NCI-H524 treated with DMSO at 0.1 percent for 48 hours (cell line): ENCODE measurements at regions not wholly inside any gene's neighbourhood (a gene's known extent, or its start where the extent isn't known, plus 50 kb on each side); places are given as distances from the start of the nearest gene placed in this dataset.
"Not testable (repeated sequence)": the region's sequence is repeated elsewhere in the genome, so short reads cannot be mapped to it uniquely, and the experiment has no call there.

Experiments
- DNase-seq: peaks from one replicate; lab custom pipeline; 2025; lab: John Stamatoyannopoulos, UW

- no peak for DNase-seq
Observed at GRCh38 chr7:25454562-25455041, 226.3 kb upstream of the NPVF start.

- no peak for DNase-seq
Observed at GRCh38 chr7:25455683-25456251, 227.5 kb upstream of the NPVF start.

- DNase-seq = no peak
Observed at GRCh38 chr7:25456467-25457171, 228.3 kb upstream of the NPVF start.

- DNase-seq = no peak
Observed at GRCh38 chr7:25459057-25459456, 230.8 kb upstream of the NPVF start.

GRCh38 chr7:25460433-25460832, 232.1 kb upstream of the NPVF start:
- no peak for DNase-seq

GRCh38 chr7:25469669-25470068, 241.4 kb upstream of the NPVF start:
- no peak for DNase-seq

- DNase-seq = no peak
Observed at GRCh38 chr7:25476863-25477499, 248.7 kb upstream of the NPVF start.

- not testable (repeated sequence) for DNase-seq
Observed at GRCh38 chr7:25478221-25478620, 249.9 kb upstream of the NPVF start.

GRCh38 chr7:25478925-25479324, 250.6 kb upstream of the NPVF start:
- DNase-seq = no peak

- no peak for DNase-seq
Observed at GRCh38 chr7:25481891-25482290, 253.6 kb upstream of the NPVF start.

GRCh38 chr7:25482631-25483030, 254.3 kb upstream of the NPVF start:
- DNase-seq = no peak

- no peak for DNase-seq
Observed at GRCh38 chr7:25485026-25485425, 256.7 kb upstream of the NPVF start.

- no peak for DNase-seq
Observed at GRCh38 chr7:25486656-25487055, 258.4 kb upstream of the NPVF start.

GRCh38 chr7:25493805-25494366, 265.6 kb upstream of the NPVF start:
- no peak for DNase-seq

- no peak for DNase-seq
Observed at GRCh38 chr7:25494896-25495295, 266.6 kb upstream of the NPVF start.

- peak; percentile 34 for DNase-seq
Observed at GRCh38 chr7:25495342-25496250, 267.3 kb upstream of the NPVF start.

- DNase-seq = no peak
Observed at GRCh38 chr7:25496476-25497368, 268.4 kb upstream of the NPVF start.

- no peak for DNase-seq
Observed at GRCh38 chr7:25500393-25500921, 272.2 kb upstream of the NPVF start.

- no peak for DNase-seq
Observed at GRCh38 chr7:25503306-25503705, 275.0 kb upstream of the NPVF start.

GRCh38 chr7:25512061-25512687, 283.9 kb upstream of the NPVF start:
- no peak for DNase-seq
